ENCODE measurements at regions not wholly inside any gene's neighbourhood (a gene's known extent, or its start where the extent isn't known, plus 50 kb on each side); places are given as distances from the start of the nearest gene placed in this dataset.

DNA sequence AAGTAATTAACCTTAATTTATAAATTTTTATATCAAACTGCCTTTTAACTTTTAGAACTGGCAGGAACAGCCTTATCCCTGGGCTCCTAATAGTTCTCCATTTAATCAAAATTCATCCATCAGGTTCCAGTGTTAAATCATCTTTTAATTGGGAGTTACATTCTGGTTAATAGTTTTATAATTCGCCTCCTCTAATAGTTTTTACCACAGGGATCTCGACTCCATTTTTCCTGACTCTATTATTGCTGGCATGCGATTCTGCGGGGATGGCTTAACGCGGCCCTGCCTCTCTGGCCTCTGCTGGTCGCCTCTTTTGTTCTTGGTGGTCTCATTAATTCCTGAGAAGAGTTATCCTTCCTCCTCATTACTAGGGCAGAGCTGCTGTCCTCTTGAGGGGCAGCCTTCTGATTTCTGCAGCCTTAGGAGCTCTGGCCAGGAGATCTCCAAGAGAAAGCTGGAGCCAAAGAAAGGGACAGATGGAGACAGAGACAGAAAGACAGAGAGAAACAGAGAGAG is 71.1 kb downstream of the MRM1 start:
- DNase-seq (ENCODE audit: low read depth in 1 of 2, low spot score in 2 of 2) (no peak), FAIRE-seq (no peak)
- H4K20me1 ChIP-seq (replicated peaks in 1 of 2; ENCODE audit: control insufficient read depth in 1 of 2, insufficient read depth in 2 of 2, low read length in 2 of 2), result no peaks in the 10 kb centered on the region
- no peaks in the 10 kb centered on the region for H3K79me2 ChIP-seq (ENCODE audit: control insufficient read depth in 1 of 2, insufficient read depth in 2 of 2, low read length in 2 of 2)
- no peak overlapping the region for H3K18ac ChIP-seq (ENCODE audit: extremely low read depth, low read length)
- ChIA-PET CTCF (ENCODE audit: partially characterized antibody) (interaction anchor here (0.7 to 1.8 kb wide), 3 partner anchors 70 to 107 kb away, joined by 3 to 5 read pairs (median 3); no protein-coding TSS in a partner anchor), POLR2A (ENCODE audit: partially characterized antibody) (interaction anchor here (1.2 to 1.3 kb wide), 2 partner anchors 13 to 15 kb away, joined by 3 read pairs; no protein-coding TSS in a partner anchor)
- H3K27ac ChIP-seq (ENCODE audit: low read depth, low read length), result no peak overlapping the region
- H2BK12ac ChIP-seq (ENCODE audit: low read depth, low read length), result 0 out of 2 replicates have a peak overlapping the region, but pooled peaks have one; percentile 60
- H3K4me1 ChIP-seq (replicated peaks in 1 of 4; ENCODE audit: control insufficient read depth in 3 of 4, insufficient read depth in 4 of 4, low read length in 3 of 4), result peaks cover 0 to 3% (median 0%) of the 10 kb centered on the region in 4 experiments; a peak in 1 of 7 replicates
- H3K4me3 ChIP-seq (ENCODE audit: extremely low read depth in 1 of 4, insufficient read depth in 2 of 4, low read depth in 3 of 4, low read length in 4 of 4), result no peak overlapping the region
- H2BK20ac ChIP-seq (ENCODE audit: low read length), result no peak overlapping the region
- H3K27me3 ChIP-seq (replicated peaks in 1 of 4; ENCODE audit: control insufficient read depth in 3 of 4, extremely low read depth in 1 of 4, insufficient read depth in 3 of 4, low read length in 3 of 4), result no peaks in the 10 kb centered on the region
- H3K56ac ChIP-seq (replicated peaks; ENCODE audit: insufficient read length, low read depth, low read length), result no peak overlapping the region
- no peaks in the 10 kb centered on the region for H3K36me3 ChIP-seq (ENCODE audit: control insufficient read depth in 2 of 4, insufficient read depth in 4 of 4, low read length in 3 of 4)
- H2BK120ac ChIP-seq (replicated peaks; ENCODE audit: low read depth, low read length), result no peak overlapping the region
- H3K4me2 ChIP-seq (ENCODE audit: insufficient read depth in 1 of 2, low read depth in 2 of 2, low read length in 2 of 2), result no peak overlapping the region
- H4K91ac ChIP-seq (replicated peaks; ENCODE audit: insufficient read length, low read length), result no peak overlapping the region
- H3K23ac ChIP-seq (ENCODE audit: insufficient read length), result no peak overlapping the region
- no peaks in the 10 kb centered on the region for H3K23me2 ChIP-seq (ENCODE audit: low read depth, low read length)
- no peak overlapping the region for H3K9ac ChIP-seq (replicated peaks in 1 of 4; ENCODE audit: extremely low read depth in 1 of 4, low read depth in 3 of 4, low read length in 3 of 4)
- no peak overlapping the region for H3K14ac ChIP-seq (ENCODE audit: insufficient read length)
- no peak overlapping the region for H4K5ac ChIP-seq (ENCODE audit: insufficient read length, low read depth, low read length)
- H2AK5ac ChIP-seq (ENCODE audit: low read depth, low read length), result no peak overlapping the region
- H3K79me1 ChIP-seq (ENCODE audit: low read depth, low read length), result no peaks in the 10 kb centered on the region; the same call in 1 of the 2 replicates
- no peak overlapping the region for H2BK15ac ChIP-seq (ENCODE audit: low read length)
- H3K9me3 ChIP-seq (ENCODE audit: insufficient read depth in 2 of 2, low read depth in 1 of 2, low read length in 1 of 2), result no peaks in the 10 kb centered on the region
- H3K4ac ChIP-seq (replicated peaks; ENCODE audit: insufficient read length, low read depth, low read length), result no peak overlapping the region
- H2BK5ac ChIP-seq (ENCODE audit: low read depth, low read length), result no peak overlapping the region
- WGBS, 2 experiments (ENCODE audit: extremely low coverage in 1 of 2, insufficient coverage in 1 of 2, insufficient read length in 1 of 2, insufficient replicate concordance in 2 of 2, low coverage in 1 of 2, low lambda C conversion rate in 2 of 2, missing lambda C conversion rate in 1 of 2), result 90% methylated on average over 7 of the region's 7 CpGs; no CpG with 5 or more reads in 1 of the 2 experiments
- H4K8ac ChIP-seq (ENCODE audit: extremely low read depth, insufficient read depth, low read length), result no peak overlapping the region
- no peak overlapping the region for H2AFZ ChIP-seq (ENCODE audit: low read length)
- no peak for TF ChIP-seq HDAC6 (IDR thresholded peaks at IDR 0.05; ENCODE audit: low read depth, low read length)
- TF ChIP-seq TCF12 (IDR thresholded peaks at IDR 0.05; ENCODE audit: low read depth, low read length), result no peak
- TF ChIP-seq KDM1A (IDR thresholded peaks at IDR 0.05; ENCODE audit: borderline replicate concordance, low read length), result no peak
- TF ChIP-seq CEBPB (IDR thresholded peaks at IDR 0.05; ENCODE audit: low read depth, low read length), result no peak
- TF ChIP-seq SP1 (IDR thresholded peaks at IDR 0.05; ENCODE audit: low read depth, low read length), result no peak
- TF ChIP-seq SIRT6 (IDR thresholded peaks at IDR 0.05; ENCODE audit: low read length), result no peak
- no peak for TF ChIP-seq KDM5A (IDR thresholded peaks at IDR 0.05; ENCODE audit: low read length)
- no peak for TF ChIP-seq NANOG (IDR thresholded peaks at IDR 0.05; ENCODE audit: insufficient read depth, low read depth, low read length, poor library complexity, severe bottlenecking)
- no peak for TF ChIP-seq RBBP5 (IDR thresholded peaks at IDR 0.05; ENCODE audit: borderline replicate concordance, low read depth, low read length)
- TF ChIP-seq SRF (IDR thresholded peaks at IDR 0.05; ENCODE audit: low read depth, low read length), result no peak
- TF ChIP-seq, protein P1, sequence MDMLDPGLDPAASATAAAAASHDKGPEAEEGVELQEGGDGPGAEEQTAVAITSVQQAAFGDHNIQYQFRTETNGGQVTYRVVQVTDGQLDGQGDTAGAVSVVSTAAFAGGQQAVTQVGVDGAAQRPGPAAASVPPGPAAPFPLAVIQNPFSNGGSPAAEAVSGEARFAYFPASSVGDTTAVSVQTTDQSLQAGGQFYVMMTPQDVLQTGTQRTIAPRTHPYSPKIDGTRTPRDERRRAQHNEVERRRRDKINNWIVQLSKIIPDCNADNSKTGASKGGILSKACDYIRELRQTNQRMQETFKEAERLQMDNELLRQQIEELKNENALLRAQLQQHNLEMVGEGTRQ (IDR thresholded peaks at IDR 0.05; ENCODE audit: low read length), result no peak
- no peak for TF ChIP-seq RXRA (IDR thresholded peaks at IDR 0.05; ENCODE audit: insufficient read depth, low read depth, low read length)
- no peak for TF ChIP-seq CHD2 (IDR thresholded peaks at IDR 0.05; ENCODE audit: low read length)
- TF ChIP-seq TEAD4 (IDR thresholded peaks at IDR 0.05; ENCODE audit: low read depth, low read length), result no peak
